DMS53 treated with DMSO at 0.1 percent for 48 hours (cell line): ENCODE measurements at regions not wholly inside any gene's neighbourhood (a gene's known extent, or its start where the extent isn't known, plus 50 kb on each side); places are given as distances from the start of the nearest gene placed in this dataset.
A peak's percentile ranks its signal among the peaks of the same experiment; 100 is the strongest.
"Not testable (repeated sequence)": the region's sequence is repeated elsewhere in the genome, so short reads cannot be mapped to it uniquely, and the experiment has no call there.

ENCODE experiments used
- DNase-seq: peaks from one replicate; lab custom pipeline; 2025; ENCODE audit not compliant: unreplicated experiment; lab: John Stamatoyannopoulos, UW

- no peak for DNase-seq
These were observed 121.8 kb upstream of the SLC1A4 start for GRCh38 chr2:64867253-64867996.

- no peak for DNase-seq
These were observed 120.1 kb upstream of the SLC1A4 start for GRCh38 chr2:64869126-64869525.

GRCh38 chr2:64873472-64873924, 115.7 kb upstream of the SLC1A4 start:
- peak; percentile 57 for DNase-seq

GRCh38 chr2:64874593-64874992, 114.6 kb upstream of the SLC1A4 start:
- DNase-seq, result no peak

- no peak for DNase-seq
These were observed 113.8 kb upstream of the SLC1A4 start for GRCh38 chr2:64875368-64875767.

GRCh38 chr2:64876137-64876647, 113.0 kb upstream of the SLC1A4 start:
- DNase-seq, result no peak

- no peak for DNase-seq
These were observed 109.5 kb upstream of the SLC1A4 start for GRCh38 chr2:64879745-64880144.

- DNase-seq, result no peak
These were observed 108.8 kb upstream of the SLC1A4 start for GRCh38 chr2:64880193-64880951.

GRCh38 chr2:64881037-64881492, 108.1 kb upstream of the SLC1A4 start:
- DNase-seq, result no peak

GRCh38 chr2:64887565-64887964, 101.6 kb upstream of the SLC1A4 start:
- DNase-seq, result no peak

GRCh38 chr2:64888591-64889309, 100.4 kb upstream of the SLC1A4 start:
- no peak for DNase-seq

GRCh38 chr2:64889803-64890202, 99.4 kb upstream of the SLC1A4 start:
- no peak for DNase-seq

GRCh38 chr2:64896572-64896971, 92.6 kb upstream of the SLC1A4 start:
- DNase-seq, result not testable (repeated sequence)

- DNase-seq, result no peak
These were observed 89.9 kb upstream of the SLC1A4 start for GRCh38 chr2:64899081-64899865.

- DNase-seq, result not testable (repeated sequence)
These were observed 89.3 kb upstream of the SLC1A4 start for GRCh38 chr2:64899876-64900275.

GRCh38 chr2:64904413-64905329, 84.5 kb upstream of the SLC1A4 start:
- DNase-seq, result no peak

GRCh38 chr2:64905338-64906024, 83.7 kb upstream of the SLC1A4 start:
- DNase-seq, result no peak

- no peak for DNase-seq
These were observed 82.2 kb upstream of the SLC1A4 start for GRCh38 chr2:64906853-64907536.
